DOHH2 (cell line): ENCODE measurements at regions not wholly inside any gene's neighbourhood (a gene's known extent, or its start where the extent isn't known, plus 50 kb on each side); places are given as distances from the start of the nearest gene placed in this dataset.

ENCODE experiments used
- H3F3A ChIP-seq: fragments of 200-600 bp; sonication (generic), shearing (Covaris generic); 2 replicates; pipeline ENCODE4 v1.6.0; 2016; ENCODE audit warnings: antibody characterized with exemption, mild to moderate bottlenecking; ENCODE audit not compliant: control insufficient read depth, insufficient read depth
- H3K27ac ChIP-seq: fragments of 200-600 bp; sonication (generic); 2 replicates; pipeline ENCODE4 v1.5.1; 2014; ENCODE audit warnings: low read depth, mild to moderate bottlenecking, low read length, moderate library complexity
- H3K27me3 ChIP-seq: fragments of 200-600 bp; sonication (generic); 2 replicates; pipeline ENCODE4 v1.6.1; 2014; ENCODE audit warnings: mild to moderate bottlenecking, low read length, mixed read lengths; ENCODE audit not compliant: control insufficient read depth
- H3K36me3 ChIP-seq: fragments of 200-600 bp; sonication (generic); 2 replicates; pipeline ENCODE4 v1.6.1; 2014; ENCODE audit warnings: mild to moderate bottlenecking, low read length, moderate library complexity, mixed read lengths; ENCODE audit not compliant: control insufficient read depth
- H3K4me1 ChIP-seq: fragments of 200-600 bp; sonication (generic); 2 replicates; pipeline ENCODE4 v1.6.1; 2014; ENCODE audit warnings: mild to moderate bottlenecking, low read length, mixed read lengths; ENCODE audit not compliant: control insufficient read depth
- H3K4me2 ChIP-seq: fragments of 200-600 bp; sonication (generic); 2 replicates; pipeline ENCODE4 v1.6.0; 2014; ENCODE audit warnings: mild to moderate bottlenecking, low read length, moderate library complexity
- H3K4me3 ChIP-seq: fragments of 200-600 bp; sonication (generic); 2 replicates; pipeline ENCODE4 v1.5.1; 2014; ENCODE audit warnings: mild to moderate bottlenecking, low read length, mixed read lengths
- H3K79me2 ChIP-seq: fragments of 200-600 bp; sonication (generic); 2 replicates; pipeline ENCODE4 v1.6.1; 2014; ENCODE audit warnings: mild to moderate bottlenecking, low read length, mixed read lengths; ENCODE audit not compliant: control insufficient read depth
- H3K9me2 ChIP-seq: fragments of 200-600 bp; sonication (generic); replicated peaks from 2 replicates; pipeline ENCODE4 v1.6.1; 2014; ENCODE audit warnings: mild to moderate bottlenecking, low read length, mixed read lengths; ENCODE audit not compliant: control insufficient read depth
- H3K9me3 ChIP-seq: fragments of 200-600 bp; sonication (generic); 2 replicates; pipeline ENCODE4 v1.6.1; 2014; ENCODE audit warnings: antibody characterized with exemption, low read length, mixed read lengths; ENCODE audit not compliant: control insufficient read depth, insufficient read depth
- H4K20me1 ChIP-seq: fragments of 200-600 bp; sonication (generic); 2 replicates; pipeline ENCODE4 v1.6.0; 2014; ENCODE audit warnings: low read depth, mild to moderate bottlenecking, antibody characterized with exemption, low read length, moderate library complexity; ENCODE audit not compliant: control insufficient read depth, insufficient read depth
- CTCF ChIP-seq: fragments of 200-600 bp; sonication (generic); IDR thresholded peaks from one replicate; pipeline ENCODE4 v1.5.1; 2014; ENCODE audit warnings: antibody characterized with exemption, mild to moderate bottlenecking, low read depth, low read length; ENCODE audit not compliant: poor library complexity, severe bottlenecking
- EZH2phosphoT487 ChIP-seq: fragments of 200-600 bp; sonication (generic); IDR thresholded peaks from 2 replicates; pipeline ENCODE4 v1.6.1; 2017; ENCODE audit warnings: borderline replicate concordance, mild to moderate bottlenecking, antibody characterized with exemption, low read length, moderate library complexity, mixed read lengths

GRCh38 chr12:75945581-75945980, 86.0 kb downstream of the PHLDA1 start:
- H3K4me3 ChIP-seq, result no peak overlapping the region
- H3K36me3 ChIP-seq, result no peaks in the 10 kb centered on the region
- H3K4me1 ChIP-seq, result peaks cover 11% of the 10 kb centered on the region
- no peaks in the 10 kb centered on the region for H3K27me3 ChIP-seq
- TF ChIP-seq CTCF (no peak), EZH2phosphoT487 (no peak)
- H3K9me3 ChIP-seq, result no peaks in the 10 kb centered on the region
- no peaks in the 10 kb centered on the region for H3F3A ChIP-seq
- H3K79me2 ChIP-seq, result no peaks in the 10 kb centered on the region
- no peak overlapping the region for H3K4me2 ChIP-seq
- no peaks in the 10 kb centered on the region for H3K9me2 ChIP-seq
- no peaks in the 10 kb centered on the region for H4K20me1 ChIP-seq
- no peak overlapping the region for H3K27ac ChIP-seq

GRCh38 chr12:75944905-75945432, 86.6 kb downstream of the PHLDA1 start:
- Histone ChIP-seq H3K79me2 (no peaks in the 10 kb centered on the region), H4K20me1 (no peaks in the 10 kb centered on the region), H3K4me1 (peaks cover 11% of the 10 kb centered on the region), H3F3A (no peaks in the 10 kb centered on the region), H3K4me2 (no peak overlapping the region), H3K36me3 (no peaks in the 10 kb centered on the region), H3K9me3 (no peaks in the 10 kb centered on the region), H3K4me3 (no peak overlapping the region), H3K27ac (no peak overlapping the region), H3K9me2 (no peaks in the 10 kb centered on the region), H3K27me3 (no peaks in the 10 kb centered on the region)
- no peak for TF ChIP-seq CTCF
- TF ChIP-seq EZH2phosphoT487, result no peak

- Histone ChIP-seq H3K27ac (no peak overlapping the region), H3K36me3 (no peaks in the 10 kb centered on the region), H3K79me2 (no peaks in the 10 kb centered on the region), H3K4me3 (no peak overlapping the region), H3K27me3 (no peaks in the 10 kb centered on the region), H3K4me2 (no peak overlapping the region), H3K9me2 (no peaks in the 10 kb centered on the region), H3K9me3 (no peaks in the 10 kb centered on the region), H3F3A (no peaks in the 10 kb centered on the region), H4K20me1 (no peaks in the 10 kb centered on the region), H3K4me1 (peaks cover 11% of the 10 kb centered on the region)
- TF ChIP-seq CTCF (no peak), EZH2phosphoT487 (no peak)
Observed at GRCh38 chr12:75944097-75944904, 87.3 kb downstream of the PHLDA1 start.
